ENCODE measurements at regions not wholly inside any gene's neighbourhood (a gene's known extent, or its start where the extent isn't known, plus 50 kb on each side); places are given as distances from the start of the nearest gene placed in this dataset.

GRCh38 chr11:116229236-116229970 lies 543.4 kb downstream of the BUD13 start:
- TF ChIP-seq CTCF (IDR thresholded peaks at IDR 0.05), result no peak
- Histone ChIP-seq H3K27me3 (ENCODE audit: insufficient read depth in 3 of 3, low read length in 2 of 3) (peaks cover 0 to 17% (median 3%) of the 10 kb centered on the region in 3 donors), H3K27ac (no peak overlapping the region), H3K9me3 (peaks cover 3% of the 10 kb centered on the region), H3K4me3 (no peak overlapping the region), H3K36me3 (ENCODE audit: insufficient read depth in 1 of 2, low read depth in 1 of 2) (no peaks in the 10 kb centered on the region), H3K4me1 (no peaks in the 10 kb centered on the region)
- intact Hi-C loops (cut with DNase I), result no loop called here
- DNase-seq (no peak), ATAC-seq (no peak)
- 51 to 56% (median 55%) methylated on average over 9 of the region's 9 CpGs for WGBS, 3 donors

GRCh38 chr11:116226731-116227130 lies 546.1 kb downstream of the BUD13 start:
- H3K27ac ChIP-seq, result no peak overlapping the region
- intact Hi-C loops (cut with DNase I), result no loop called here
- DNase-seq, result no peak

GRCh38 chr11:116225784-116226585 lies 546.8 kb downstream of the BUD13 start:
- 31 to 43% (median 31%) methylated on average over 7 of the region's 7 CpGs for WGBS, 3 donors
- H3K4me3 ChIP-seq, result no peak overlapping the region
- H3K27me3 ChIP-seq (ENCODE audit: insufficient read depth in 3 of 3, low read length in 2 of 3), result peaks cover 0 to 17% (median 3%) of the 10 kb centered on the region in 3 donors
- no peaks in the 10 kb centered on the region for H3K9me3 ChIP-seq
- DNase-seq (no peak), ATAC-seq (no peak)
- no peak overlapping the region for H3K27ac ChIP-seq
- intact Hi-C loops (cut with DNase I), result no loop called here
- no peak for TF ChIP-seq CTCF (IDR thresholded peaks at IDR 0.05)
- H3K4me1 ChIP-seq, result no peaks in the 10 kb centered on the region
- H3K36me3 ChIP-seq (ENCODE audit: insufficient read depth in 1 of 2, low read depth in 1 of 2), result no peaks in the 10 kb centered on the region

More at GRCh38 chr11:116226731-116227130, 546.1 kb downstream of the BUD13 start:
- peaks cover 0 to 17% (median 3%) of the 10 kb centered on the region in 3 donors for H3K27me3 ChIP-seq (ENCODE audit: insufficient read depth in 3 of 3, low read length in 2 of 3)
- H3K36me3 ChIP-seq (ENCODE audit: insufficient read depth in 1 of 2, low read depth in 1 of 2), result no peaks in the 10 kb centered on the region
- WGBS, 3 donors, result 90 to 100% (median 90%) methylated on average over 3 of the region's 3 CpGs
- H3K4me1 ChIP-seq, result no peaks in the 10 kb centered on the region
- TF ChIP-seq CTCF (IDR thresholded peaks at IDR 0.05), result no peak
- H3K9me3 ChIP-seq, result peaks cover 3% of the 10 kb centered on the region
- H3K4me3 ChIP-seq, result no peak overlapping the region
- no peak for ATAC-seq

GRCh38 chr11:116225236-116225635 lies 547.6 kb downstream of the BUD13 start:
- Histone ChIP-seq H3K27ac (no peak overlapping the region), H3K9me3 (no peaks in the 10 kb centered on the region), H3K36me3 (ENCODE audit: insufficient read depth in 1 of 2, low read depth in 1 of 2) (no peaks in the 10 kb centered on the region), H3K4me3 (no peak overlapping the region), H3K27me3 (ENCODE audit: insufficient read depth in 3 of 3, low read length in 2 of 3) (peaks cover 0 to 17% (median 3%) of the 10 kb centered on the region in 3 donors), H3K4me1 (no peaks in the 10 kb centered on the region)
- no peak for TF ChIP-seq CTCF (IDR thresholded peaks at IDR 0.05)
- ATAC-seq, result no peak
- intact Hi-C loops (cut with DNase I), result no loop called here
- 42 to 53% (median 46%) methylated on average over 6 of the region's 6 CpGs for WGBS, 3 donors
- no peak for DNase-seq
